ENCODE measurements at regions not wholly inside any gene's neighbourhood (a gene's known extent, or its start where the extent isn't known, plus 50 kb on each side); places are given as distances from the start of the nearest gene placed in this dataset.

- Histone ChIP-seq H3K4me3 (ENCODE audit: low read depth in 2 of 2, low read length in 2 of 2) (no peak overlapping the region), H3K27me3 (ENCODE audit: control insufficient read depth, insufficient read depth, low read length) (no peaks in the 10 kb centered on the region), H3K9me3 (ENCODE audit: control insufficient read depth, insufficient read depth, low read depth, low read length) (no peaks in the 10 kb centered on the region), H3K27ac (ENCODE audit: low read length) (no peak overlapping the region), H3K4me1 (ENCODE audit: control insufficient read depth, insufficient read depth, low read length) (no peaks in the 10 kb centered on the region), H3K36me3 (ENCODE audit: control insufficient read depth, insufficient read depth, low read length) (no peaks in the 10 kb centered on the region)
- ChIA-PET POLR2A (no interaction called here), CTCF (no interaction called here)
- in situ Hi-C loops (cut with HindIII; ENCODE audit: low pct_unique_long_range_greater_than_20kb, low sequenced_read_pairs) (no loop called here), intact Hi-C loops (cut with micrococcal nuclease; ENCODE audit: unreplicated experiment) (no loop called here)
- TF ChIP-seq REST (IDR thresholded peaks at IDR 0.05; ENCODE audit: insufficient read depth in 1 of 2, low read depth in 2 of 2, low read length in 1 of 2) (no peak), CTCF (IDR thresholded peaks at IDR 0.05) (no peak), SIN3A (IDR thresholded peaks at IDR 0.05; ENCODE audit: borderline replicate concordance, insufficient read depth, low read depth, low read length) (no peak), POLR2AphosphoS5 (IDR thresholded peaks at IDR 0.05; ENCODE audit: low read depth, low read length) (no peak), TCF7L2 (IDR thresholded peaks at IDR 0.05; ENCODE audit: low read depth, low read length) (no peak)
- ATAC-seq (no peak), DNase-seq (ENCODE audit: low read depth, low spot score) (no peak)
- BruUV-seq (replicated peaks), result no TSS peak
Measured at GRCh38 chr22:47420211-47420610, 657.8 kb downstream of the TBC1D22A start.

- in situ Hi-C loops (cut with HindIII; ENCODE audit: low pct_unique_long_range_greater_than_20kb, low sequenced_read_pairs), result no loop called here
- no peak for ATAC-seq
- POLR2A ChIA-PET, result no interaction called here
Measured at GRCh38 chr22:47419239-47419638, 656.8 kb downstream of the TBC1D22A start.

More at GRCh38 chr22:47419239-47419638, 656.8 kb downstream of the TBC1D22A start:
- H3K9me3 ChIP-seq (ENCODE audit: control insufficient read depth, insufficient read depth, low read depth, low read length), result no peaks in the 10 kb centered on the region
- H3K36me3 ChIP-seq (ENCODE audit: control insufficient read depth, insufficient read depth, low read length), result no peaks in the 10 kb centered on the region
- no peak for DNase-seq (ENCODE audit: low read depth, low spot score)
- BruUV-seq (replicated peaks), result no TSS peak
- TF ChIP-seq SIN3A (IDR thresholded peaks at IDR 0.05; ENCODE audit: borderline replicate concordance, insufficient read depth, low read depth, low read length) (no peak), REST (IDR thresholded peaks at IDR 0.05; ENCODE audit: insufficient read depth in 1 of 2, low read depth in 2 of 2, low read length in 1 of 2) (peak; percentile 66 to 76; a peak in 3 of 4 replicates), POLR2AphosphoS5 (IDR thresholded peaks at IDR 0.05; ENCODE audit: low read depth, low read length) (no peak), TCF7L2 (IDR thresholded peaks at IDR 0.05; ENCODE audit: low read depth, low read length) (no peak), CTCF (IDR thresholded peaks at IDR 0.05) (no peak)
- no peak overlapping the region for H3K4me3 ChIP-seq (ENCODE audit: low read depth in 2 of 2, low read length in 2 of 2)
- H3K27me3 ChIP-seq (ENCODE audit: control insufficient read depth, insufficient read depth, low read length), result no peaks in the 10 kb centered on the region
- H3K4me1 ChIP-seq (ENCODE audit: control insufficient read depth, insufficient read depth, low read length), result no peaks in the 10 kb centered on the region
- H3K27ac ChIP-seq (ENCODE audit: low read length), result no peak overlapping the region
- CTCF ChIA-PET, result no interaction called here
- intact Hi-C loops (cut with micrococcal nuclease; ENCODE audit: unreplicated experiment), result no loop called here

Measured in Panc1 (cell line).